ENCODE measurements at regions not wholly inside any gene's neighbourhood (a gene's known extent, or its start where the extent isn't known, plus 50 kb on each side); places are given as distances from the start of the nearest gene placed in this dataset.

GRCh38 chr2:10985901-10986535 is 74.3 kb downstream of the KCNF1 start:
- no peak for TF ChIP-seq EZH2 (IDR thresholded peaks at IDR 0.05; ENCODE audit: borderline replicate concordance, low read depth, low read length, poor library complexity, severe bottlenecking)
- no peak for TF ChIP-seq CTCF (conservative IDR thresholded peaks at IDR 0.05; ENCODE audit: low read depth, low read length)
